ENCODE measurements at regions not wholly inside any gene's neighbourhood (a gene's known extent, or its start where the extent isn't known, plus 50 kb on each side); places are given as distances from the start of the nearest gene placed in this dataset.

- no peaks in the 10 kb centered on the region for H3K9me3 Mint-ChIP-seq
Observed at GRCh38 chr3:56921573-56922453, 120.1 kb upstream of the ARHGEF3 start.

DNA sequence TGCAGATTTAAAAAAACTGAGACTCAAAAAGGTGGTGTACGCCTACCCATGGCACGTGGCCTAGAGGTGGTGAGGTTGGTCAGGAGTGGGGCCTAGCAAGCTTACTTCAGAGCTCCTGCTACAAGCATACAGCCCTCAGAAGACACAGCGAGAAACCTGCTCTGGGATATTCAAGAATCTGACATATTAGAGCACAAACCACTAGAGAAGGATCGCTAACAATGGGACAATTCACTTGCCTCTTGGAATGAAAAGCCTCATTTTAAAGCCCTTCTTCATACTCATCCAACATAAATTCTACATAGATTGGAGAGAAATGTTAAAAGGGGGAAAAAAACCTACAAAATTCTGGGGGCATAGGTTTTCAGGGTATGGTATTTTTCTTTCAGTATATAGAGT is 118.0 kb upstream of the ARHGEF3 start:
- Histone ChIP-seq H3K9me3 (ENCODE audit: control insufficient read depth in 2 of 2, low read length in 2 of 2) (no peaks in the 10 kb centered on the region), H3K4me3 (ENCODE audit: low read depth, low read length) (no peak overlapping the region), H3K27ac (ENCODE audit: insufficient read depth, low read length, poor library complexity, severe bottlenecking) (no peak overlapping the region), H3K4me1 (ENCODE audit: control insufficient read depth, insufficient read depth, low read length, poor library complexity, severe bottlenecking) (peaks cover 83% of the 10 kb centered on the region), H3K36me3 (ENCODE audit: control insufficient read depth, insufficient read depth, low read length) (no peaks in the 10 kb centered on the region), H3K27me3 (ENCODE audit: control insufficient read depth, insufficient read depth, low read length) (no peaks in the 10 kb centered on the region)
- Mint-ChIP-seq H3K4me1 (peaks cover 52 to 86% (median 62%) of the 10 kb centered on the region in 4 donors), H3K36me3 (no peaks in the 10 kb centered on the region), H3K27ac (peak overlapping the region; percentile 69 to 95 (median 82)), H3K4me3 (peak overlapping the region in 3 of 4 donors; percentile 30 to 92 (median 35)), H3K9me3 (no peaks in the 10 kb centered on the region), H3K27me3 (no peaks in the 10 kb centered on the region)
- DNase-seq (no peak), ATAC-seq (ENCODE audit: low read depth in 2 of 2) (no peak)

More at GRCh38 chr3:56921573-56922453, 120.1 kb upstream of the ARHGEF3 start:
- H3K27ac ChIP-seq (ENCODE audit: insufficient read depth, low read length, poor library complexity, severe bottlenecking), result peak overlapping the region; percentile 65
- Mint-ChIP-seq H3K36me3 (no peaks in the 10 kb centered on the region), H3K4me3 (peak overlapping the region; percentile 16 to 83 (median 74)), H3K27ac (peak overlapping the region; percentile 89 to 96 (median 91)), H3K4me1 (peaks cover 43 to 89% (median 58%) of the 10 kb centered on the region in 4 donors), H3K27me3 (no peaks in the 10 kb centered on the region)
- H3K9me3 ChIP-seq (ENCODE audit: control insufficient read depth in 2 of 2, low read length in 2 of 2), result no peaks in the 10 kb centered on the region
- peak in 1 of 2 donors; percentile 23 for ATAC-seq (ENCODE audit: low read depth in 2 of 2)
- peaks cover 74% of the 10 kb centered on the region for H3K4me1 ChIP-seq (ENCODE audit: control insufficient read depth, insufficient read depth, low read length, poor library complexity, severe bottlenecking)
- no peaks in the 10 kb centered on the region for H3K27me3 ChIP-seq (ENCODE audit: control insufficient read depth, insufficient read depth, low read length)
- peak overlapping the region; percentile 81 for H3K4me3 ChIP-seq (ENCODE audit: low read depth, low read length)
- no peaks in the 10 kb centered on the region for H3K36me3 ChIP-seq (ENCODE audit: control insufficient read depth, insufficient read depth, low read length)
- peak in 1 of 3 donors; percentile 75 for DNase-seq

DNA sequence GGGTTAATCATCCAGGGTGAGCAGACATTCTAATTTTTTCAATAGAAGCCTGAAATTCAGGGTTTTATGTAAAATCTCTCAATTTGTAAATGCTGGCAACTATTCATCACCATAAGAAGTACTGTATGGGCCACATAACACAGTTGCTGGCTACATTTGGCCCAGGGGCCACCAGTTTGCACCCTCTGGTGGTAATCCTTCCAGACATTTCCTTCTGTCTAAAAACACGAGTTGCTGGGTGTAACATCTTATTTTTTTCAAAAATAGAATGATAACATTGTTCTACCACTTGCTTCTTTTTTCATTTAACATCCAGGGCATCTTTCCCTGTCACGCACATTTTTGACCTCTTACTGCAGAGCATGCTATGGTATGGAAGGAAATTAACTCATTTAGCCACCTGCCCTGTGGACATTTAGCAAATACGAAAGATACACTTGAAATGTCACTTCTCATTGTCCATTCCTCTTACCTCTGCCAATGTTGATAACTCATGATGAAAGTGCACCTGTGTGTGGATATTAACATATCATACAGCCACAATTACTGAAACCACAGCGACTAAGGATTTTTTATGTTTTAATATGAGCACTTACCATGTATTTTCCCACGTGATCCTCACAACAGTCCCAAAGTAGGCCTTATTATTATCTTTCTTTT is 117.5 kb upstream of the ARHGEF3 start:
- no peaks in the 10 kb centered on the region for H3K9me3 Mint-ChIP-seq
- Histone ChIP-seq H3K27me3 (ENCODE audit: control insufficient read depth, insufficient read depth, low read length) (no peaks in the 10 kb centered on the region), H3K9me3 (ENCODE audit: control insufficient read depth in 2 of 2, low read length in 2 of 2) (no peaks in the 10 kb centered on the region), H3K4me1 (ENCODE audit: control insufficient read depth, insufficient read depth, low read length, poor library complexity, severe bottlenecking) (peaks cover 86% of the 10 kb centered on the region), H3K4me3 (ENCODE audit: low read depth, low read length) (peak overlapping the region; percentile 8), H3K27ac (ENCODE audit: insufficient read depth, low read length, poor library complexity, severe bottlenecking) (peak overlapping the region; percentile 79), H3K36me3 (ENCODE audit: control insufficient read depth, insufficient read depth, low read length) (no peaks in the 10 kb centered on the region)
- H3K36me3 Mint-ChIP-seq, result no peaks in the 10 kb centered on the region
- H3K4me1 Mint-ChIP-seq, result peaks cover 54 to 86% (median 64%) of the 10 kb centered on the region in 4 donors
- H3K27me3 Mint-ChIP-seq, result no peaks in the 10 kb centered on the region
- peak overlapping the region; percentile 1 to 92 (median 68) for H3K4me3 Mint-ChIP-seq
- H3K27ac Mint-ChIP-seq, result peak overlapping the region; percentile 82 to 97 (median 95)
- DNase-seq (peak in 1 of 3 donors; percentile 32), ATAC-seq (ENCODE audit: low read depth in 2 of 2) (no peak)

GRCh38 chr3:56918111-56918568 is 116.4 kb upstream of the ARHGEF3 start:
- H3K36me3 ChIP-seq (ENCODE audit: control insufficient read depth, insufficient read depth, low read length), result no peaks in the 10 kb centered on the region
- H3K9me3 Mint-ChIP-seq, result peaks cover 0 to 2% (median 0%) of the 10 kb centered on the region in 7 donors
- H3K9me3 ChIP-seq (ENCODE audit: control insufficient read depth in 2 of 2, low read length in 2 of 2), result no peaks in the 10 kb centered on the region
- H3K36me3 Mint-ChIP-seq, result peaks cover 5% of the 10 kb centered on the region
- no peaks in the 10 kb centered on the region for H3K27me3 Mint-ChIP-seq
- peak overlapping the region; percentile 97 for H3K4me3 ChIP-seq (ENCODE audit: low read depth, low read length)
- H3K4me1 ChIP-seq (ENCODE audit: control insufficient read depth, insufficient read depth, low read length, poor library complexity, severe bottlenecking), result peaks cover 80% of the 10 kb centered on the region
- peak overlapping the region; percentile 95 to 97 (median 96) for H3K27ac Mint-ChIP-seq
- H3K4me1 Mint-ChIP-seq, result peaks cover 54 to 86% (median 63%) of the 10 kb centered on the region in 4 donors
- H3K27me3 ChIP-seq (ENCODE audit: control insufficient read depth, insufficient read depth, low read length), result no peaks in the 10 kb centered on the region
- DNase-seq (peak in 1 of 3 donors; percentile 64), ATAC-seq (ENCODE audit: low read depth in 2 of 2) (no peak)
- H3K4me3 Mint-ChIP-seq, result peak overlapping the region; percentile 91 to 93 (median 92)
- H3K27ac ChIP-seq (ENCODE audit: insufficient read depth, low read length, poor library complexity, severe bottlenecking), result peak overlapping the region; percentile 79

DNA sequence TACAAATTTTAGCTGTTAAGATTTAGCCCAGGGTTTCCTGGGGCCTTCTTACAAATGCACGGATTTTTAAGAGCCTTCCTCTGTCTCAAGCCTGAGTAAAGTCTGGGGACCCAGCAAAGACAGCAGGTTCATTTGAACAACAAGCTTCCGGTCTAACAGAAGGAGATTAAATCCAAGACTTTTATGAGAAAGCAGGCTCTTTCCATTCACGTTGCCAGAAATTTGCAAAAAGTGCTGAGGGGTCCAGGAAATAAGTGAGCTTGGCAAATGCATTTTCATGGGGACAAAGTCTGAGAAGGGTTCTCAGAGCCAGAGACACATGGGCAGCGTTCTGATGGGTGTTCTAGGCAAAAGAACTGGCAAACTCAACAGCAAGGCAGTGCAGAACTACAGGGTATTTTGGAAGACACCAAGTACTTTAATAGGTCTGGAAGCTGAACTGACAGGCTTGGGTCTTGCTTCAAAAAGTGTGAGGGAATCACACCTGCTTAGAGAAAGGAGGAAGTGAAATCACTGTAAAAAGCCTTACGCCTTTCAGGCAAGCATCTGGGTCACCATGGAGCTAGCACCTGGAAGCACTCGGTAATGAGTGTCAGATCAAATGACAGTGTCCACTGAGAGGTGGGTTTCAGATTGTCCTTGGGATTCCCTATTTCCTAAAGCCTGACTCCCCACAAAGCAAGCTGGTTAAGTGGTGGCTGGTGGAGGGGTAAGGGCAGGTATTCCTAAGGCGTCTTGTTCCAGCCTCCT is 115.8 kb upstream of the ARHGEF3 start:
- Histone ChIP-seq H3K36me3 (ENCODE audit: control insufficient read depth, insufficient read depth, low read length) (no peaks in the 10 kb centered on the region), H3K27me3 (ENCODE audit: control insufficient read depth, insufficient read depth, low read length) (no peaks in the 10 kb centered on the region), H3K27ac (ENCODE audit: insufficient read depth, low read length, poor library complexity, severe bottlenecking) (peak overlapping the region; percentile 79), H3K4me3 (ENCODE audit: low read depth, low read length) (peak overlapping the region; percentile 97), H3K9me3 (ENCODE audit: control insufficient read depth in 2 of 2, low read length in 2 of 2) (no peaks in the 10 kb centered on the region), H3K4me1 (ENCODE audit: control insufficient read depth, insufficient read depth, low read length, poor library complexity, severe bottlenecking) (peaks cover 78% of the 10 kb centered on the region)
- Mint-ChIP-seq H3K9me3 (peaks cover 0 to 2% (median 0%) of the 10 kb centered on the region in 7 donors), H3K4me3 (peak overlapping the region; percentile 91 to 93 (median 92)), H3K27ac (peak overlapping the region; percentile 95 to 97 (median 96)), H3K27me3 (no peaks in the 10 kb centered on the region), H3K36me3 (peaks cover 5% of the 10 kb centered on the region), H3K4me1 (peaks cover 58 to 82% (median 61%) of the 10 kb centered on the region in 4 donors)
- ATAC-seq (ENCODE audit: low read depth in 2 of 2), result no peak
- peak in 1 of 3 donors; percentile 43 for DNase-seq

GRCh38 chr3:56916716-56917360 is 115.1 kb upstream of the ARHGEF3 start:
- Mint-ChIP-seq H3K27ac (peak overlapping the region; percentile 95 to 97 (median 96)), H3K4me1 (peaks cover 51 to 75% (median 57%) of the 10 kb centered on the region in 4 donors), H3K4me3 (peak overlapping the region; percentile 91 to 93 (median 92)), H3K36me3 (peaks cover 5% of the 10 kb centered on the region), H3K27me3 (no peaks in the 10 kb centered on the region), H3K9me3 (peaks cover 0 to 2% (median 0%) of the 10 kb centered on the region in 7 donors)
- ATAC-seq (ENCODE audit: low read depth in 2 of 2), result peak; percentile 14 to 20
- Histone ChIP-seq H3K9me3 (ENCODE audit: control insufficient read depth in 2 of 2, low read length in 2 of 2) (no peaks in the 10 kb centered on the region), H3K4me3 (ENCODE audit: low read depth, low read length) (peak overlapping the region; percentile 97), H3K27ac (ENCODE audit: insufficient read depth, low read length, poor library complexity, severe bottlenecking) (peak overlapping the region; percentile 79), H3K27me3 (ENCODE audit: control insufficient read depth, insufficient read depth, low read length) (no peaks in the 10 kb centered on the region), H3K36me3 (ENCODE audit: control insufficient read depth, insufficient read depth, low read length) (no peaks in the 10 kb centered on the region), H3K4me1 (ENCODE audit: control insufficient read depth, insufficient read depth, low read length, poor library complexity, severe bottlenecking) (peaks cover 74% of the 10 kb centered on the region)
- DNase-seq, result peak in 1 of 3 donors; percentile 69

Data from CD4-positive, CD25-positive, alpha-beta regulatory T cell (primary cell).